ENCODE measurements at regions not wholly inside any gene's neighbourhood (a gene's known extent, or its start where the extent isn't known, plus 50 kb on each side); places are given as distances from the start of the nearest gene placed in this dataset.
"Not testable (repeated sequence)": the region's sequence is repeated elsewhere in the genome, so short reads cannot be mapped to it uniquely, and the experiment has no call there.

DNA sequence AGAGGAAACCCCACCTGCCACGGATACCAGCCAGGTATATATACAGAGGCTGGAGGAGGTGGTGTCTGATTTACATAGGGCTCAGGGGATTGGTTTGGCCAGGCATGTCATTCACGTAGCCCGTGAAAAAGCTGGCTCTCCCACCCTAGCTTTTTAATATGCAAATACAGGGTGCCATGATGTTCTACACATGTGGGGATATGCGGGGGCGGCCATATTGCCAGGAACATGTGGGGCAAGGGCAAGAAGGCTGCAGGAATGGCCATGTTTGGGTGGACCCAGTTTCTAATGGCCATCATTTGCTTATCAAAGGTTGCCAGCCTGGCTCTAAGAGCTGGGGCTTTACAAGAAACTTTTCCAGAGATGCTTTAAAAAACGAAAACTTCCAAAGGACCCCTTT is 131.5 kb upstream of the KIF5B start:
- DNase-seq (ENCODE audit: low spot score): no peak
- H3K27ac ChIP-seq: no peak overlapping the region
- CTCF ChIA-PET: interaction anchor here (1.2 kb wide), 1 partner anchor 23 kb away, joined by 6 read pairs; no protein-coding TSS in a partner anchor
- no peak for TF ChIP-seq CTCF (conservative IDR thresholded peaks at IDR 0.05; ENCODE audit: low read depth)
- POLR2A ChIA-PET (ENCODE audit: low non-redundant PET): interaction anchor here (0.6 kb wide), 1 partner anchor 24 kb away, joined by 3 read pairs; no protein-coding TSS in a partner anchor

- POLR2A ChIA-PET (ENCODE audit: low non-redundant PET); CTCF ChIA-PET; DNase-seq (ENCODE audit: low spot score); H3K27ac ChIP-seq: not testable (repeated sequence)
Measured at GRCh38 chr10:32183652-32184051, 127.4 kb upstream of the KIF5B start.

DNA sequence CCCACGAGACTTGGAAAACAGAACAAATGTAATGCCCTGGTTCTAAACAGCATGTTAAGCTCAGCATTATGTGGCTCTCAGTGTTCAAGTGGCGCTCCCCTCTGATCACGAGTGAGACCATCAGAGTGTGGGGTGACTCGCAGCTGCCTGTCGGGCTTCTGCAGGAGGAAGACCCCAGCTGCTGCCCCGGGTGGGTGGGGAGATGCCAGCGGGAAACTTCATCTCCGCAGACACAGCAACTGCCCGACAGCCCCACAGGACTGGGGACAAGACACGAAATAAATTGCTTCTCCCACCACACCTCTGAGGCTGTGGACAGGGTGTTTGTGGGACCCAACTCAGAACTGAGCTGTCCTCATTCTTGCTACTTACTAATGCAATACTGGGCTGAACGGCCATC is 126.3 kb upstream of the KIF5B start:
- POLR2A ChIA-PET (ENCODE audit: low non-redundant PET): no interaction called here
- DNase-seq (ENCODE audit: low spot score): no peak
- CTCF ChIA-PET: interaction anchor here (0.6 kb wide), 1 partner anchor 163 kb away, joined by 3 read pairs; no protein-coding TSS in a partner anchor
- no peak for TF ChIP-seq CTCF (conservative IDR thresholded peaks at IDR 0.05; ENCODE audit: low read depth)
- no peak overlapping the region for H3K27ac ChIP-seq

DNA sequence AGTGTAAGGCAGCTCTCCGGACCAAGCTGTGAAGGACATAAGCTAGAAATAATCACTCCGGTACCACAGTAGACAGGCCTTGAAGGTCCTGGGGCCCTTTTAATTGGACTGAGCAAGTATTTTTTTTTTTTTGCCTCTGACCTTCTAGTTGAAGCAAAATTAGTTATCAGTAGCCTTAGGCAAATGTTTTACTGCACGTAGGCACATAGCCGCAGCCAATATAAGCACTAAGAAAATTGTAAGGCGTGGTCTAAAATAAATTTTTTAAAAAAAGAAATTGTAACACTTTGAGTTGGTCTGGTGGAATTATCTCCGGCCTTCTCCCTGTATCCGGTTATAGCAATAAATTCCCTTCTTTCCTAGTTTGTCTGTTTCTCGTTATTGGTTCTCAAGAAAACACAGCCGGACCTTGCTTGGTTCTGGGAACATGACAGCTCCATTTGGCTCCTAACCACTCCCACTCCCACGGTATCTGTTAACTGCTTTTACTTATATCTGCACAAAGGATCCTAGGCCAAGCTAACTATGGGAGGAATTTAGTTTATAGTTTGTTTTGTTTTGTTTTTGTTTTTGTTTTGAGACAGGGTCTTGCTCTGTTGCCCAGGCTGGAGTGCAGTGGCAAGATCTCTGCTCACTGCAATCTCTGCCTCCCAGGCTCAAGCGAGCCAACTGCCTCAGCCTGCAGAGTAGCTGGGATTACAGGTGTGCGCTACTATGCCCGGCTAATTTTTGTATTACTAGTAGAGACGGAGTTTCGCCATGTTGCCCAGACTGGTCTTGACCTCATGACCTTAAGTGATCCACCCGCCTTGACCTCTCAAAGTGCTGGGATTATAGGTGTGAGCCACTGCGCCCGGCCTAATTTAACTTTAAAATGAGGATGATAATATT is 124.4 kb upstream of the KIF5B start:
- CTCF ChIA-PET: interaction anchor here (0.6 kb wide), 1 partner anchor 715 kb away, joined by 3 read pairs; no protein-coding TSS in a partner anchor
- POLR2A ChIA-PET (ENCODE audit: low non-redundant PET): no interaction called here
- TF ChIP-seq CTCF (conservative IDR thresholded peaks at IDR 0.05; ENCODE audit: low read depth): no peak

DNA sequence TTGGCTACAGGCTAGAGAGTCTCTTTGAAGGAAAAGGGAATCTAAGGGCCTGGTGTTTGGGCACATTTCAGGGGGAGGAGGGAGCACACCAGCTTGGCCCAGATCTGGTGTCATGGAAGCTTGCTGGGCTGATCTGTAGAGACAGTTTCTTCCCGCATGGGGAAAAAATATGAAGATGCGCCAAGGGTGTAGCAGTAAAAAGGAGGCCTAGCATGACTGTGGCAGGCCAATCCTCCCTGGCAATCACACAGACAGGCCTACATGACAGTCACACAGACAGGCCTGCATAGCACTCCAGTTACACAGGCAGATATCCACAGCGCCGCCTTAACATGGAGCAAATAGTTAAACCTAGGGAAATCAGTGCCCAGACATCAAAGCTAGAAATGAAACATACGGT is 123.6 kb upstream of the KIF5B start:
- H3K27ac ChIP-seq: no peak overlapping the region
- no peak for TF ChIP-seq CTCF (conservative IDR thresholded peaks at IDR 0.05; ENCODE audit: low read depth)
- no peak for DNase-seq (ENCODE audit: low spot score)
- ChIA-PET CTCF (no interaction called here), POLR2A (ENCODE audit: low non-redundant PET) (no interaction called here)

More for the DNA sequence above, 124.4 kb upstream of the KIF5B start:
- DNase-seq (ENCODE audit: low spot score): no peak
- H3K27ac ChIP-seq: no peak overlapping the region

DNA sequence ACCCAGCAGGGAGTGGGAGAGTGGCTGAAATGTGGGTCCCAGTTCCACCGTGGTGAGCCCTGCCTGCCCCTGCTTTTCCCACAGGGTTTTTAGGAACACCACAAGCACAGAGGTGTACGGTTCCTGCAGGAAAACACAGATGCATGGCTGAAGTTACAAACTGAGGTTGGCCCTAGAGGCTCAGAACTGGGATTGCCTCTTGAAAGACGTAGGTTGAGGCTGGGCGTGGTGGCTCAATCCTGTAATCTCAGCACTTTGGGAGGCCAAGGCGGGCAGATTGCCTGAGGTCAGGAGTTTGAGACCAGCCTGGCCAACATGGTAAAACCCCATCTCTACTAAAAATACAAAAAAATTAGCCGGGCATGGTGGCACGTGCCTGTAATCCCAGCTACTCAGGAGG is 121.4 kb upstream of the KIF5B start:
- H3K27ac ChIP-seq; POLR2A ChIA-PET (ENCODE audit: low non-redundant PET); DNase-seq (ENCODE audit: low spot score); CTCF ChIA-PET: not testable (repeated sequence)

DNA sequence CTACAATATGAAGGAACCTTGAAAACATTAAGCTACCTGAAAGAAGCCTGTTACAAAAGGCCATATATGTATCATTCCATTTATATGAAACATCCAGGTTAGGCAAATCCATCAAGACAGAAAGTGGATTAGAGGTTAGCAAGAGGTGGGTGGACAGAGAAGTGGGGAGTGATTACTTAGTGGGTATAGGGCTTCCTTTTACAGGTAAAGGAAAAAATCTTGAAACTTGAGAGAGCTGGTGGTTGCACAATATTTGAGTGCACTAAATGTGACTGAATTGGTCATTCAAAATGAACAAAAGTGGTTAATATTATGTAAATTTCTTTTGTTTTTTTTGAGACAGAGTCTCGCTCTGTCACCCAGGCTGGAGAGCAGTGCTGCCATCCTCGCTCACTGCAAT is 119.4 kb upstream of the KIF5B start:
- CTCF ChIA-PET: no interaction called here
- TF ChIP-seq CTCF (conservative IDR thresholded peaks at IDR 0.05; ENCODE audit: low read depth): no peak
- POLR2A ChIA-PET (ENCODE audit: low non-redundant PET): no interaction called here
- DNase-seq (ENCODE audit: low spot score): no peak
- H3K27ac ChIP-seq: no peak overlapping the region

All from RWPE1 (cell line).